Loucy (cell line): ENCODE measurements at regions not wholly inside any gene's neighbourhood (a gene's known extent, or its start where the extent isn't known, plus 50 kb on each side); places are given as distances from the start of the nearest gene placed in this dataset.

Experiments used
- H2AFZ ChIP-seq: fragments of 200-600 bp; sonication (generic); 2 replicates; pipeline ENCODE4 v1.6.0; 2016; ENCODE audit warnings: antibody characterized with exemption, mild to moderate bottlenecking, low read length, moderate library complexity
- H3F3A ChIP-seq: fragments of 200-600 bp; 2 replicates; pipeline ENCODE4 v1.6.0; 2016; ENCODE audit warnings: antibody characterized with exemption, low read depth, mild to moderate bottlenecking
- H3K27me3 ChIP-seq: fragments of 200-600 bp; sonication (generic); 2 replicates; pipeline ENCODE4 v1.6.1; 2014; ENCODE audit warnings: low read length, mild to moderate bottlenecking; ENCODE audit not compliant: insufficient read depth, poor library complexity, severe bottlenecking
- H3K36me3 ChIP-seq: fragments of 200-600 bp; sonication (generic); 2 replicates; pipeline ENCODE4 v1.6.1; 2016; ENCODE audit warnings: low read length; ENCODE audit not compliant: insufficient read depth
- H3K4me1 ChIP-seq: fragments of 200-600 bp; sonication (generic); 2 replicates; pipeline ENCODE4 v1.5.1; 2014; ENCODE audit warnings: low read length, mild to moderate bottlenecking; ENCODE audit not compliant: insufficient read depth, poor library complexity, severe bottlenecking
- H3K4me2 ChIP-seq: fragments of 200-600 bp; sonication (generic); 2 replicates; pipeline ENCODE4 v1.6.0; 2014; ENCODE audit warnings: antibody characterized with exemption, low read length, low read depth, mild to moderate bottlenecking; ENCODE audit not compliant: poor library complexity, severe bottlenecking
- H3K4me3 ChIP-seq: fragments of 200-600 bp; sonication (generic); 2 replicates; pipeline ENCODE4 v1.5.1; 2014; ENCODE audit warnings: low read length, mild to moderate bottlenecking, mixed read lengths; ENCODE audit not compliant: poor library complexity, severe bottlenecking
- H3K79me2 ChIP-seq: fragments of 200-600 bp; sonication (generic); 2 replicates; pipeline ENCODE4 v1.6.1; 2014; ENCODE audit warnings: low read length; ENCODE audit not compliant: insufficient read depth
- H3K9ac ChIP-seq: fragments of 200-600 bp; sonication (generic); 2 replicates; pipeline ENCODE4 v1.6.0; 2014; ENCODE audit warnings: mild to moderate bottlenecking, low read depth, low read length, moderate library complexity; ENCODE audit not compliant: poor library complexity, severe bottlenecking
- H3K9me2 ChIP-seq: fragments of 200-600 bp; sonication (generic); replicated peaks from 2 replicates; pipeline ENCODE4 v1.6.1; 2016; ENCODE audit warnings: low read depth, low read length, mixed read lengths
- H3K9me3 ChIP-seq: fragments of 200-600 bp; sonication (generic); 2 replicates; pipeline ENCODE4 v1.6.1; 2014; ENCODE audit warnings: mild to moderate bottlenecking, antibody characterized with exemption, low read length, low read depth; ENCODE audit not compliant: insufficient read depth
- H4K20me1 ChIP-seq: fragments of 200-600 bp; sonication (generic); 2 replicates; pipeline ENCODE4 v1.6.0; 2014; ENCODE audit warnings: antibody characterized with exemption, low read length, mild to moderate bottlenecking; ENCODE audit not compliant: insufficient read depth, poor library complexity, severe bottlenecking
- CTCF ChIP-seq: fragments of 200-600 bp; sonication (generic); conservative IDR thresholded peaks from 2 replicates; pipeline ENCODE4 v1.5.1; 2014; ENCODE audit warnings: mild to moderate bottlenecking, antibody characterized with exemption, low read length
- EZH2phosphoT487 ChIP-seq: fragments of 200-600 bp; IDR thresholded peaks from 2 replicates; pipeline ENCODE4 v1.6.1; 2018; ENCODE audit warnings: antibody characterized with exemption, mild to moderate bottlenecking, moderate library complexity, borderline replicate concordance

- H3K36me3 ChIP-seq, result no peaks in the 10 kb centered on the region
- no peaks in the 10 kb centered on the region for H3K4me1 ChIP-seq
- no peaks in the 10 kb centered on the region for H3K9me2 ChIP-seq
- H3K27me3 ChIP-seq, result no peaks in the 10 kb centered on the region
- H3K4me2 ChIP-seq, result no peak overlapping the region
- H3K4me3 ChIP-seq, result no peak overlapping the region
- H3F3A ChIP-seq, result no peaks in the 10 kb centered on the region
- TF ChIP-seq EZH2phosphoT487 (no peak), CTCF (no peak)
- no peaks in the 10 kb centered on the region for H3K9me3 ChIP-seq
- H3K9ac ChIP-seq, result no peak overlapping the region
- no peaks in the 10 kb centered on the region for H3K79me2 ChIP-seq
- no peaks in the 10 kb centered on the region for H4K20me1 ChIP-seq
- H2AFZ ChIP-seq, result no peak overlapping the region
Measured at GRCh38 chr3:132090921-132091320, 56.1 kb upstream of the CPNE4 start.

GRCh38 chr3:132116601-132117000 lies 81.8 kb upstream of the CPNE4 start:
- Histone ChIP-seq H4K20me1 (no peaks in the 10 kb centered on the region), H3K4me1 (no peaks in the 10 kb centered on the region), H3K9me3 (no peaks in the 10 kb centered on the region), H3F3A (no peaks in the 10 kb centered on the region), H2AFZ (no peak overlapping the region), H3K36me3 (no peaks in the 10 kb centered on the region), H3K9ac (no peak overlapping the region), H3K79me2 (no peaks in the 10 kb centered on the region), H3K9me2 (no peaks in the 10 kb centered on the region), H3K4me2 (no peak overlapping the region), H3K27me3 (no peaks in the 10 kb centered on the region), H3K4me3 (no peak overlapping the region)
- TF ChIP-seq CTCF, result no peak
- TF ChIP-seq EZH2phosphoT487, result no peak

- Histone ChIP-seq H3K9me2 (no peaks in the 10 kb centered on the region), H3K9ac (no peak overlapping the region), H3K4me1 (no peaks in the 10 kb centered on the region), H3K9me3 (no peaks in the 10 kb centered on the region), H4K20me1 (no peaks in the 10 kb centered on the region), H3K4me3 (no peak overlapping the region), H3K36me3 (no peaks in the 10 kb centered on the region), H2AFZ (no peak overlapping the region), H3K27me3 (no peaks in the 10 kb centered on the region), H3K79me2 (no peaks in the 10 kb centered on the region), H3K4me2 (no peak overlapping the region), H3F3A (no peaks in the 10 kb centered on the region)
- TF ChIP-seq CTCF (no peak), EZH2phosphoT487 (no peak)
Measured at GRCh38 chr3:132117642-132118041, 82.8 kb upstream of the CPNE4 start.
